HG03442 (cell line): ENCODE measurements at regions not wholly inside any gene's neighbourhood (a gene's known extent, or its start where the extent isn't known, plus 50 kb on each side); places are given as distances from the start of the nearest gene placed in this dataset.

Experiments used
- ATAC-seq: cut with Tn5 transposase; IDR thresholded peaks from one replicate; pipeline ENCODE4 v1.9.1; 2021; ENCODE audit warnings: mild to moderate bottlenecking, moderate library complexity; ENCODE audit not compliant: unreplicated experiment

DNA sequence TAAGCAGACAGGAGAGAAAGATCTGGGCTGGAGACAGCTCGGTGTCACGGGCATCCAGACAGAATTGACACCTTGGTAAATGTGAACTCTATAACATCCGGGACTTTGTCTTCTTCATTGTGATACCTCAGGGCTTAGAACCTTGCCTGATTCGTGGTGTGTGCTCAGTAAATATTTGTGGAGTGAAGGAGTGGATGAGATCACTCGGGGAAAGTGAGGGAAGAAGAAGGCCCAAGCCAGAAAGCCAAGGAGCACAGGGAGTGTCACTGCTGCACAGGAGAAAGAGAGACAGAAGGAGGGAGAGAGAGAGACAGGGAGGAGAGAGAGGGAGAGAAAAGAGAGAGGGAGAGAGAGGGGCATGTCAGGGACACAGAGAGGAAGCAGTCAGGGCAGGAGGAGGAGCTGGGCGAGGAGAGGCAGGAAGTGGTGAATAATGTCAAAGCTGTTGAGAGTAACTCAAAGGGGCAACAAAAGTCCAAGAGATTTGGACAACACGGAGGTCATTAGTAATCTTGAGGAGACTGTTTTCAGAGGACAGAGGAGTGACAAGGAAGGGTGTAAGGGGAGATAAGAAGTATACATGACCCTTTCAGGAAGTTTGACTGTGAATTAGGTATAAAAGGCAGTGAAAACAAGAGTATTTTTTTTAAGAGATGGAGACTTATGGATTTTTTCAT, 141.6 kb upstream of the MAX start:
- no peak for ATAC-seq

DNA sequence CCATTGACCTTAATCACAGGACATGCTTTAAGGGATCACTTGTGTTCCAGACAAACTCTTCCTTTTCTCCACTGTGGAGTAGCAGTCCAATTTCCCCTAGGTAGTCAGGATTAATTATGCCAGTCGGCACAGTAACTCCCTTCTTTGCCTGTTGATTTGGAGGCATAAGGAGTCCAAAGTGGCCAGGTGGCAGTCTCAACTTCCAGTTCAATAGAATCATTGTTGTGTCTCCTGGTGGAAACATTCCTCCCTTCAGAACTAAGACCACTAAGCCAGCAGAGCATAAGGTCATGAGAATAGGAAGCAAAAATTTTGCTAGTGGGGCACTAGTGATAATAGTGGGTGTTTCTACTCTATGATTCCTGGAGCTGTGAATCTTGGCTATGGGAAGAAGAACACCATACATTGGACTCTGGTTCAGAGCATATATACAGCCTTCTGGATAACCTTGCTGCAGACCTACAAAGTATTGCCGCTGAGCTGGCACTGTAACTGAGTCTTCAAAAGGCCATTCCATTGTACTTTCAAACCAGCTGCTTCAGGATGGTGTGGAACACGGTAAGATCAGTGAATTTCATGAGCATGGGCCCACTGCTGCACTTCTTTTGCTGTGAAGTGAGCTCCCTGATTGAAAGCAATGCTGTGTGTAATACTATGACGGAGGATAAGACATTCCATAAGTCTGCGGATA, 147.3 kb upstream of the MAX start:
- no peak for ATAC-seq

DNA sequence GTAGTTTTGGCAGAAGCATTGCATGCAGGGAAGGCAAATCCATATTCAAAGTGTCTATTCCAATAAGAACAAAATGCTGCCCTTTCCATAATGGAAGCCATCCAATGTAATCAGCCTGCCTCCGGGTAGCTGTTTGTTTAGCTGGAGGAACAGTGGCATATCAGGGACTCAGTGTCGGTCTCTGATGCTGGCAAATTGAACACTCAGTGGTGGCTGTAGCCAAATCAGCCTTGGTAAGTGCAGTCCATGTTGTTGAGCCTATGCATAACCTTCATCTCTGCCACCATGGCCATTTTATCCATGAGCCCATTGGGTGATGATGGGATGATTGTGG, 147.8 kb upstream of the MAX start:
- ATAC-seq: no peak

DNA sequence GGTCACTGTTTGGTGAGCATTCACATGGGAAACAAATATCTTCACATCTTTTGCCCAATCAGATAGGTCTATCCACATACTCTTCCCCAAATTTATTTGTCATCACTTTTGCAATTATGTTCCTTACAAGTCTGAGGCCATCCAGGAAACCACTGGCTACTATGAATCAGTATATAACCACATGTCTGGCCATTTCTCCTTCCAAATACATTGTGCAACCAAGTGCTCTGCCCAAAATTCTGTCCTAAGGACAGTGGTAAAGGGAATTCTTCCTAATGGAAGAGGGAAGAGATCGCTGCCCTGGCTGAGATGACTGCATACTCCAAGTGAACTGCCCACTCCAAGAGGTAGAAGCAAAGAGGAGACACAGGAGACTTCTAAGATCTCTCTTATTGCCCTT, 148.9 kb upstream of the MAX start:
- ATAC-seq: no peak

DNA sequence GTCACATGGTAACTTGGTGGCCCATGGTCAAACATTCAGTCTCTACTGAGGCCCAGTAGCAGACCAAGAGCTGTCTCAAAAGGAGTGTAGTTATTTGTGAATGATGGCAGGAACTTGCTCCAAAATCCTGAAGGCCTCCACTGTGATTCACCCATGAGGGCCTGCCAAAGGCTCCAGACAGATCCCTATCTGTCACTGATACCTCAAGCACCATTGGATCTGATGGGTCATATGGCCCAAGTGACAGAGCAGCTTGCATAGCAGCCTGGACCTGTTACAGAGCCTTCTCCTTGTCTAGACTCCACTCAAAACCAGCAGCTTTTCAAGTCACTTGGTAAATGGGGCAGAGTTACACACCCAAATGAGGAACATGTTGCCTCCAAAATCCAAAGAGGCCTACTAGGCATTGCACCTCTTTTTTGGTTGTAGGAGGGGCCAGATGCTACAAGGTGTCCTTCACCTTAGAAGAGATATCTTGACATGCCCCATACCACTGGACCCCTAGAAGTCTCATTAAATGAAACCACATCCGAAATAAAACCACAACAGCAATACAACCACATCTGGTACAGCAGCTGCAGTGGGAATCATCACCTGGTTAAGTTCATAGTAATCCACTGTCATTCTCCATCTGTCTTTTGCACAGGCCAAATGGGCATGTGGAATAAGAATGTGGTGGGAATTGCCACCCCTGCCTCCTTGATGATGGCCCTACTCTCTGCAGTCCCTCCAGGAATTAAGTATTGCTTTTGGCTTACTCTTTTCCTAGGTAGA, 150.4 kb upstream of the MAX start:
- ATAC-seq: no peak

DNA sequence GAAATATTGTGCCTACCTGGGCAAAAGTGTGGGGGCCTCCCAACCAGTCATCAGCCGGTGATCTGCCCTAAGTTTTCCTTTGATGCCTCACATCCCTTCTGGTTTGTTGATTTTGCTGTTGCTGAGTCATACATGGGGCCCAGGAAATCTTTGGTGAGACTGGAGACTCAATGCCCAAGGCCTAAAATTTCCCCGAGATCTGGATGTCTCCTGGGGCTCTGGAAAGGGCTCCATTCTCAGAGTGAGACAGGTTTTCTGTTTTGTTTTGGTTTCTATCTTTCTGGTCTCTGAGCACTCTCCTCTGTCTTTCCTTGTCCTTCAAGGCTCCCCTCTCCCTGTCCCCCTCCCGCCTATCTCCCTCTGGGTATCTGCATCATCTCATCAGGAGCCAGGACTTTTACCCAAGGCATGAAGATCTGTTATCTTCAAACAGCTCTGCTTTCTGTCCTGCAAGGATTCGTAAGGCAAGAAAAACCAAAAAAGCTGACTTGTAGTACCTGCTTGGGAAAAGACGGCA, 152.8 kb upstream of the MAX start:
- ATAC-seq: no peak

DNA sequence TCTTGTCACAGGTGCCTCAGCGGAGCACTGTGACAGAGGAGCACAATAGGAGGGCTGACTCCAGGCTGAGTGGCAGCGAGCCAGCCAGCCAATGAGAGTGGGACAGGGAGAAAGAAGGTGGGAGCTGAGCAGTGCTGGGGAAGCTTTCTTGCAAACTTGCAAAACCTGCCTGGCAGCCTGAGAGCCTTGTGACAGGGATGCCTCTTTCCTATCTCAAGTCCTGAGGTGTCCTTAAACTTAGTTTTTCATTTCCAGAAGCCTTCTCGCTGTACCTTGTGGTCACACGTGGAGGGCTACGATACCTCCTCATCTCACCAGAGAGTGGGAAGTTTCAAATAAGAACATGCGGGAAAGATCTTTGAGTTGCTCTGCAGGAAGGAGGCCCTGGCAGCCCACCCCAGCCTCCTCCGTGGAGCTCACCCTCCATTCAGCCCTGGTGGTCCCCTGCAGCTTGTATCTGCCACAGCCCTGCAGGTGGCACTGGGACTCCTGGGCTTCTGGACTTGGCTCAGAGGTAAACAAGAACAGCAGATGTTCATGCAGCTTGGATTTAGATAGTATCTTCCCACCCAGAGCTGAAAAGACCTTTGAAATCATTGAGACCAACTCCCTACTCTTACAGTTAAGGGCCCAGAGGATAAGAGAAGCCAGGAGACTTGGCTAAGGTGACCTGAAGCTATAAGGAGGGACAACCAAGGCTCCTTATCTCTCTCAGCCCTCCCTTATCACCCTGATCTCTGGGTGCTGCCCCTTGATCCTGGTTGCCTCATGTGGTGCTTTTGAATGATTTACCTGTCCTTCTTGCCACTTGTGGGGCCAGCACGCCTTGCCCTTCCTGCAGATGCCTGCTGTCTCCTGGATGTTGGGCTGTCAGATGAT, 153.5 kb upstream of the MAX start:
- ATAC-seq: no peak

DNA sequence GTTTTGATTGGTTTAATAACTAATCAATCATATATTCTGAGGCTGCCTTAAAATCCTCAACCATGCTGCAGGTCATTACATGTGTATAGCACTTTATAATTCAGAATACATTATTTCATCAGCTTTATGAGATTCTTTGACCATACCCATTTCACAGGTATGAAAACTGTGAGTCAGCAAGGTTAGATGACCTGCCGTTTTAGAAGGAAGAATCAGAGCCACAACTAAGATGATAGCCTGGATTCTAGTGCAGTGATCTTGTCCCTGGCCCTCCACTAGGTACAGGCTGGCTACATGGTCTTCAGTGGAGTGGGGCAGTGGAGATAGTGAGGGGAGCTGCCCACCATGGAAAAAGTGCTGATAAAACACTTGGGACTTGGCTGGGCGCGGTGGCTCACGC, 154.4 kb upstream of the MAX start:
- no peak for ATAC-seq

DNA sequence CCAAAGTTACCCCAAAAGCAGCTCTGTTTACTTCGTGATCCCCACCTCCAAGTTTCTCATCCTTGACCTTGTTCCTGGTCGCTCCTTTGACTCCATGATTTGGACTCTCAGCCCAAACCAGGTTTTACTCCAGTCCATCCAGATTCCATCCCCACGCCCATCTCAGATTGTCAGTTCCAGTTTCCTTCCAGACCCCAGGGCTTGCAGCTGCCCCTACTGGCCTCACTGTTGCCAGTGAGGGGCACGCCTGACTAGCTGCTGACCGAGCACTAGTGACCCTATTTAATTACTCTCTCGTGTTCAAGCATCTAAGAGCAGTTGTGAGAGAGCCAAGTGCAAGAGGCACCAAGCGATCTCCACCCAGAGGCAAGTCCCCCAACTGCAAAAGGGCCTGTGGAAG, 155.1 kb upstream of the FUT8 start:
- no peak for ATAC-seq

DNA sequence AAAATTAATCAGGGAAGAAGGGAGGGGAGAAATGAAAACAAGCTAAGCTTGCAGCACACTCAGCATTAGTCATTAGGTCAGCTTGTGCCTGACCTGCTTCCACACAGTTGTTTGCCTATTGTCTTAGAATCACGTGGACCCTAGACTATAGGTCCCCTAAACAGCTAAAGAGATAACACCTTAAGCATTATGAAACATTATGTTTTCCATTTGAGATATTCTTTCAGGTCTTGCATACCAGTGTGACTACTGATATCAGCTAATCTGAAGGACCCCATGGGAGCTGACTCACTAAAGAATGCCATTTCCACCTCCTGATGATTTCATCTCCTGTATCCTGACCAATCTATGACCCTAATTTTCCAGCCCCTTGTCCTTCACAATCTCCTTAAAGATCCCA, 154.1 kb upstream of the FUT8 start:
- ATAC-seq: no peak

DNA sequence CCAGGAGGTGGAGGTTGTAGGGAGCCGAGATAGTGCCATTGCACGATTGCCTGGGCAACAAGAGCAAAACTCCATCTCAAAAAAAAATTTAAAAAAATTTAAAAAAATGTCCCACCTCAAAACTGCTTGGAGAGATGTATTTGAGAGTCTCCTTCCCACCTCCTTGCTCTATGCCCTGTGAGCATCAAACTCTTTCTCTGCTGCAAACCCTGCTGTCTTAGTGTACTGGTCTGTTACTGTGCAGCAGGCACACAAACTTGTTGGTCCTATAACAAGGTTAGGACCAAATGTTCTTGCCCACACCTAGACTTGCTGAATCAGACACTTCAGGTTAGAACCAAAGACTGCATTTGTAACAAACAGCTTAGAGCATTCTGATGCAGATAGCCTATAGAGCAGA, 153.5 kb upstream of the FUT8 start:
- no peak for ATAC-seq

DNA sequence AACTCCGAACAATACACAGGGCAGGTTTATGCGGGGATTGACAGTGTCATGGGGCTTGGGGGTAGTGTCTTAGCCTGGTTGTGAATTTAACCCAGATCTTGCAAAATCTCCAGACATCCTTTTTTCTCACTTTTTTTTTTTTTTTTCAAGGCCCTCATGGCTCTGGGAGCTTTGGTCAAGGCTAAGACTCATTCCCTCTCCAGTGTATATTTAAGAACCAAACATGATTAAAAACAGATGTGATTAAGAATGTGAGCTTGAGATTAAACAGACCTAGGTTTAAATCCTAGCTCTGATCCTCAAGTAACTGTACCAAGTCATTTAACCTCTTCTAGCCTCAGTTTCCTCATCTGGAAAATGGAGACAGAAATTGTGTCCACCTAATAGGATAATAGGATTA, 151.7 kb upstream of the FUT8 start:
- ATAC-seq: no peak

DNA sequence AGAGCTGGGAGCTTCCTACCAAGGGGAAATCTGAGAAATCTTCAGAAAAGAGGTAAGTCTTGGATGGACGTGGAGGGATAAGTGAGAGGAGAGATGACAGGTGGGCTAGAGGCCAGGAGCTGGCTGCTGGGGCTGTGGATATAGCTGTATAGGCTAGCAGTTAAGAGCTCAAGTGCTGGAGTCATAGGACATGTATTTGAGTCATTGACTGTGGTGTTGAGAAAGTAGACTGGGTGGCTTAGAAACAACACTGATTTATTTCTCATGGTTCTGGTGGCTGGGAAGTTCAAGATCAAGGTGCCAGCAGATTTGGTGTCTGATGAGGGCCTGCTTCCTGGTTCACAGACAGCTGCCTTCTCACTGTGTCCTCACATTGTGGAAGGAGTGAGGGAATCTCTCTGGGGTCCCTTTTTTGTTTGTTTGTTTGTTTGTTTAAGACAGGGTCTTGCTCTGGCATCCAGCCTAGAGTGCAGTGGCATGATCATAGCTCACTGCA, 151.1 kb upstream of the FUT8 start:
- ATAC-seq: no peak

DNA sequence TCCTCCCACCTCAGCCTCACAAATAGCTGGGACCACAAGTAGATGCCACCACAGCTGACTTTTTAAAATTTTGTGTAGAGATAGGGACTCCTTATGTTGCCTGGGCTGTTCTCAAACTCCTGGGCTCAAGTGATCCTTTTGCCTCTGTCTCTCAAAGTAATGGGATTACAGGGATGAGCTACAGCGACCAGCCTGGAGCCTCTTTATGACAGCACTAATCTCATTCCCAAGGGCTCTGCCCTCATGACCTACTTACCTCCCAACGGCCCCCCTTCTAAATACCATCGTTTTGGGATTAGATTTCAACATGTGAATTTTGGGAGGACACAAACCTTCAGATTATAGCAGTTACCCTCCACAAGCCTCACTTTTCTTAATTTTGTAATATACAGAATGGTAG, 150.6 kb upstream of the FUT8 start:
- ATAC-seq: no peak

DNA sequence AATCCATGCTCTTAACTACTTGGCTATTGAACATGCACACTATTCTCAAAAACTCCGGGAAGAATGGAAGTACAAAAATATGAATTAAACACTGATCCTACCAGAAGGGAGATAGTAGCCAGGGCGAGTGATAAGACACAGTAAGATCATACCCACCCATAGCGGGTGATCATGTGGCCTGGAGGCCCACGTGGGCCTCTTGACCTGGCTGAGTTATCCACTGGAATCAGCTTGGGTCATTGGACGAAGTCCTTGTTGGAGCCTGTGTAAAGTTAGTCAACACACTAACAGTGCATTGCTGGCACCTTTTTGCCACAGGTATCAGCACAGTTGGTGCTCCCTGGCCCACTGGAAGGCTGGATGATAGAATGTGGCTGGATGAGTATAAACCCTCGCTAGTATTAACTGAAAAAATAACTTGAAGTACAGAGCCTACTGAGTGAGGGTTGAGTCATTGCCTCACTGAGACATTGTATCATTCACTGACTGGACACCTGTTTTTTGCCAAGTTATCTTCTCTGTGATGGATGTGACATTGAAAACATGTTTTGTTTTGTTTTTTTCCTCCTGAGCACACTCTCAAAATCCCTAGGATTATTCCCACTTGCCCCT, 149.2 kb upstream of the FUT8 start:
- no peak for ATAC-seq

DNA sequence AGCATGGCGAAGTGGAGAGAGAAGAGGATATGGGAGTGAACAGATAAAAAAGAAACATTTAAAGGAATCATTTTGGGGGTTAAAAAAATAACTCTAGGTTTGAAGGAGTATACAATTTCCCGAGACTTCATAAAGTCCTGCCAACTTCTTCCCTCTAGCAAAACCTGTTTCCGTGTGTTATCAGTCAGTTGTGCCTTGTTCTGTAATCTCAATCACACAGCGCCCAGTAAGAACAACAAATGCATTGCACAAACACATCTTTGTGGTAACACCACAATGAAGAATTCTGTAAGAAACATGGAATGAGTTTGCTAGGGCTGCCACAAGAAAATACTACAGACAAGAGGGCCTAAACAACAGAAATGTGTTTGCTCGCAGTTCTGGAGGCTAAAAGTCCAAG, 144.7 kb upstream of the FUT8 start:
- ATAC-seq: no peak

DNA sequence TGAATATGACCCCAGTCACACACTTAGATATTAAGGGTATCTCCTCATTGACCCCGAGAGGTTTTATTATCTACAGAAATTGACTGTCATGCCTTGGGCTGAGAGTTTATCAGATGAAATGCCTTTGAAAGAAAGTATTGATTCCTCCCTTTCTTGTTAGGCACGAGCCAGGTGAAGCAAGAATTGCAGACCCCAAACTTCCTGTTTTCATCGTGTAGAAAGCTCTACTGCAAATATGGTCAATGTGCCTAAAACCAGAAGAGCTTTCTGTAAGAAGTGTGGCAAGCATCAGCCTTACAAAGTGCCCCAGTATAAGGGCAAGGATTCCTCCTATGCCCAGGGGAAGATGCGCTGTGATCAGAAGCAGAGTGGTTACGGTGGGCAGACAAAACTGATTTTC, 143.9 kb upstream of the FUT8 start:
- ATAC-seq: no peak

DNA sequence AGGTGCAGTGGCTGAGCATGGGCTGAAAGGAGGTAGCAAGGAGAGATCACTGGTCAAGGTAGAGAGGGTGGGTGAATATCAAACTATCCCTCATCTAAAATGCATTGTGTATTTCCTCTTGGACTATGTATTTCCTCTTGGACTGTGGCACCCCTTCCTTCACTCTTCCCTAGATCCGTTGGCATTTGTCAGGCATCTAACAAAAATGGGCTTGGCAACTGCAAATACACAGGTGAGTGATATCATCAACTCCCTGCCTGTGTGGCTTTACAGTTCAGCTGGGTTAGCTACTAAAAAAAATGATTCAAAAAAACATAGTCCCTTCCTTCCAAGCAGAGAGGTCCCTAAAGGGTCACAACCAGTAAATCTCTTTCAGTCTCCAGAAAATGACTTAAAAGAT, 142.8 kb upstream of the FUT8 start:
- no peak for ATAC-seq

DNA sequence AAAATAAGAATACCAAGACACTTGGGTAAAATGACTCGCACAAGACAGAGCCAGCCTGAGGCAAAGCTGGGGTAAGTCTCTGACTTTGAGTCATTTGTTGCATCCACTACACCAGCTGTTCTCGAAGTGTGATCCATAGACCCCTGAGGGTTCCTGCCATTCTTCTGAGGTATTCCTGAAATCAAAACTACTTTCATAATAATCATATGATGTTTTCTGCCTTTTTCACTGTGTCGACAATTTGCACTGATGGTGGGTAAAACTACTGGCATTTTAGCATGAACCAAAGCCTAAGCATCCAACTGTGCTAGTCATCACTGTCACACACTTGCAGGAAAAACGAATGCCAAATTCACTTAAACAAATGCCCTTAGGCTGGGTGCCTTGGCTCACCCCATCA, 135.5 kb upstream of the FUT8 start:
- ATAC-seq: no peak

DNA sequence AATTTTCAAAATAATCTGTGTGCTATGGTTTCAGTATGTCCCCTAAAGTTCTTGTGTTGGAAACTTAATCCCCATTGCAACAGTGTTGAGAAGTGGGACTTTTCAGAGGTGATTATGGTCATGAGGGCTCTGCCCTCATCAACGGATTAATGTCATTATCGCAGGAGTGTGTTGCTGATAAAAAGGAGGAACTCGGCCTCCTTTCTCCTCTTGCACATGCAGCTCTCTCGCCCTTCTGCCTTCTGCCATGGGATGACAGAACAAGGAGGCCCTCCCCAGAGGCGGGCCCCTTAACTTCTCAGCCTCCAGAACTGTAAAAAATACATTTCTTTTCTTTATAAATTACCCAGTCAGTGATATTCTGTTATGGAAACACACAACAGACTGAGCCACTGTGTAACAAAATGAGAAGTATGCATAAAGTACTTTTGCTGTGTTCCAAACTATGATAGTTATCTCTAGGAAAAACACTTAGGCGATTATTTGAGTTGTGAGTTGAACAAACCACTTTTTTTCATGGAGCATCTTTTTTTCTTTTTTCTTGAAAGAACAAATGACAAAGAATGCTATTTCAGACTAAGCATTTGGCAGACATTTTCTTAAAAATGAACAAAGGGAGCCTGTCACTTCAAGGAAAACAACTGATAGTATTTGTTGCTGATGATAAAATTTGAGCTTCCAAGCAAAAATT, 134.8 kb upstream of the FUT8 start:
- ATAC-seq: no peak
